ENCODE measurements at regions not wholly inside any gene's neighbourhood (a gene's known extent, or its start where the extent isn't known, plus 50 kb on each side); places are given as distances from the start of the nearest gene placed in this dataset.

GRCh38 chr9:107110153-107110552 is 172.9 kb upstream of the RAD23B start:
- no peak for ATAC-seq

GRCh38 chr9:107112707-107113243 is 170.3 kb upstream of the RAD23B start:
- ATAC-seq (no peak), DNase-seq (no peak)
- no peak overlapping the region for H3K4me3 ChIP-seq
- H3K27me3 ChIP-seq (ENCODE audit: insufficient read depth in 3 of 3, low read length in 2 of 3): no peaks in the 10 kb centered on the region
- H3K4me1 ChIP-seq: peaks cover 10% of the 10 kb centered on the region
- WGBS, 3 donors: 34 to 96% (median 59%) methylated on average over 1 of the region's 1 CpG
- no peak overlapping the region for H3K27ac ChIP-seq
- TF ChIP-seq CTCF (IDR thresholded peaks at IDR 0.05): no peak
- no peaks in the 10 kb centered on the region for H3K9me3 ChIP-seq
- intact Hi-C loops (cut with DNase I): no loop called here
- H3K36me3 ChIP-seq (ENCODE audit: insufficient read depth in 1 of 2, low read depth in 1 of 2): no peaks in the 10 kb centered on the region

More at GRCh38 chr9:107110153-107110552, 172.9 kb upstream of the RAD23B start:
- no peak for TF ChIP-seq CTCF (IDR thresholded peaks at IDR 0.05)
- H3K9me3 ChIP-seq: no peaks in the 10 kb centered on the region
- intact Hi-C loops (cut with DNase I): no loop called here
- no peaks in the 10 kb centered on the region for H3K36me3 ChIP-seq (ENCODE audit: insufficient read depth in 1 of 2, low read depth in 1 of 2)
- DNase-seq: no peak
- H3K27ac ChIP-seq: no peak overlapping the region
- no peak overlapping the region for H3K4me3 ChIP-seq
- 67 to 85% (median 84%) methylated on average over 2 of the region's 2 CpGs for WGBS, 3 donors
- no peaks in the 10 kb centered on the region for H3K27me3 ChIP-seq (ENCODE audit: insufficient read depth in 3 of 3, low read length in 2 of 3)
- H3K4me1 ChIP-seq: peaks cover 29% of the 10 kb centered on the region

- 80 to 87% (median 80%) methylated on average over 6 of the region's 6 CpGs for WGBS, 3 donors
- DNase-seq: no peak
- intact Hi-C loops (cut with DNase I): no loop called here
These were observed 164.0 kb upstream of the RAD23B start for GRCh38 chr9:107118863-107119624.

DNA sequence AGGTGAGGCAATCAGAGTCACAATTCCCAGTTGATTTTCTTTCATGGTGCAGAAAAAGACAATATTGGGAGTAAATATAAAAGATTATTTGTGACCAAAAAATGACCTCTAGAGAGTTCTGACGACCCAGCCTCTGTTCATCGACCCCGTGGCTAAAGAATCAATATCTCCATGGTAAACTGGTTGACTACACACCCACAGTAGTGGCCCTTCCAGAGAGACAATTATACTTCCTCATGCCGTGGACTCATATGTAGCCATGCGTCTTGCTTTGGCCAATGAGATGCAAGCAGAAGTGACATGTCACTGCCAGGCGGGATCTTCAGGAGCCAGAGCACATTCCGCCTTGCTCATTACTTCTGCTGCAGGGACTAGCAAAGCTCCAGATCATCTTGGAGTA is 163.3 kb upstream of the RAD23B start:
- ATAC-seq (no peak), DNase-seq (no peak)
- Histone ChIP-seq H3K9me3 (no peaks in the 10 kb centered on the region), H3K27ac (no peak overlapping the region), H3K4me3 (no peak overlapping the region), H3K36me3 (ENCODE audit: insufficient read depth in 1 of 2, low read depth in 1 of 2) (no peaks in the 10 kb centered on the region), H3K4me1 (peaks cover 16% of the 10 kb centered on the region), H3K27me3 (ENCODE audit: insufficient read depth in 3 of 3, low read length in 2 of 3) (no peaks in the 10 kb centered on the region)
- intact Hi-C loops (cut with DNase I): loop anchor here in 1 of 2 donors (5.0 kb wide), 1 partner anchor 32 kb away; no protein-coding TSS in a partner anchor
- 88 to 92% (median 89%) methylated on average over 7 of the region's 7 CpGs for whole genome bisulfite sequencing, 3 donors
- TF ChIP-seq CTCF (IDR thresholded peaks at IDR 0.05): no peak

More at GRCh38 chr9:107118863-107119624, 164.0 kb upstream of the RAD23B start:
- Histone ChIP-seq H3K27me3 (ENCODE audit: insufficient read depth in 3 of 3, low read length in 2 of 3) (no peaks in the 10 kb centered on the region), H3K27ac (no peak overlapping the region), H3K4me3 (no peak overlapping the region), H3K4me1 (peaks cover 14% of the 10 kb centered on the region), H3K9me3 (no peaks in the 10 kb centered on the region), H3K36me3 (ENCODE audit: insufficient read depth in 1 of 2, low read depth in 1 of 2) (no peaks in the 10 kb centered on the region)
- peak in 1 of 4 donors; percentile 44 for ATAC-seq
- TF ChIP-seq CTCF (IDR thresholded peaks at IDR 0.05): no peak
